ENCODE measurements at regions not wholly inside any gene's neighbourhood (a gene's known extent, or its start where the extent isn't known, plus 50 kb on each side); places are given as distances from the start of the nearest gene placed in this dataset.

- TF ChIP-seq FOS (IDR thresholded peaks at IDR 0.05; ENCODE audit: low read depth, low read length), result no peak
- TF ChIP-seq RAD21 (IDR thresholded peaks at IDR 0.05; ENCODE audit: low read length), result no peak
Observed at GRCh38 chr2:105609746-105610402, 134.8 kb upstream of the NCK2 start.
